Loucy (cell line): ENCODE measurements at regions not wholly inside any gene's neighbourhood (a gene's known extent, or its start where the extent isn't known, plus 50 kb on each side); places are given as distances from the start of the nearest gene placed in this dataset.

Experiments
- H2AFZ ChIP-seq: fragments of 200-600 bp; sonication (generic); 2 replicates; pipeline ENCODE4 v1.6.0; 2016; ENCODE audit warnings: antibody characterized with exemption, mild to moderate bottlenecking, low read length, moderate library complexity
- H3F3A ChIP-seq: fragments of 200-600 bp; 2 replicates; pipeline ENCODE4 v1.6.0; 2016; ENCODE audit warnings: antibody characterized with exemption, low read depth, mild to moderate bottlenecking
- H3K27me3 ChIP-seq: fragments of 200-600 bp; sonication (generic); 2 replicates; pipeline ENCODE4 v1.6.1; 2014; ENCODE audit warnings: low read length, mild to moderate bottlenecking; ENCODE audit not compliant: insufficient read depth, poor library complexity, severe bottlenecking
- H3K36me3 ChIP-seq: fragments of 200-600 bp; sonication (generic); 2 replicates; pipeline ENCODE4 v1.6.1; 2016; ENCODE audit warnings: low read length; ENCODE audit not compliant: insufficient read depth
- H3K4me1 ChIP-seq: fragments of 200-600 bp; sonication (generic); 2 replicates; pipeline ENCODE4 v1.5.1; 2014; ENCODE audit warnings: low read length, mild to moderate bottlenecking; ENCODE audit not compliant: insufficient read depth, poor library complexity, severe bottlenecking
- H3K4me2 ChIP-seq: fragments of 200-600 bp; sonication (generic); 2 replicates; pipeline ENCODE4 v1.6.0; 2014; ENCODE audit warnings: antibody characterized with exemption, low read length, low read depth, mild to moderate bottlenecking; ENCODE audit not compliant: poor library complexity, severe bottlenecking
- H3K4me3 ChIP-seq: fragments of 200-600 bp; sonication (generic); 2 replicates; pipeline ENCODE4 v1.5.1; 2014; ENCODE audit warnings: low read length, mild to moderate bottlenecking, mixed read lengths; ENCODE audit not compliant: poor library complexity, severe bottlenecking
- H3K79me2 ChIP-seq: fragments of 200-600 bp; sonication (generic); 2 replicates; pipeline ENCODE4 v1.6.1; 2014; ENCODE audit warnings: low read length; ENCODE audit not compliant: insufficient read depth
- H3K9ac ChIP-seq: fragments of 200-600 bp; sonication (generic); 2 replicates; pipeline ENCODE4 v1.6.0; 2014; ENCODE audit warnings: mild to moderate bottlenecking, low read depth, low read length, moderate library complexity; ENCODE audit not compliant: poor library complexity, severe bottlenecking
- H3K9me2 ChIP-seq: fragments of 200-600 bp; sonication (generic); replicated peaks from 2 replicates; pipeline ENCODE4 v1.6.1; 2016; ENCODE audit warnings: low read depth, low read length, mixed read lengths
- H3K9me3 ChIP-seq: fragments of 200-600 bp; sonication (generic); 2 replicates; pipeline ENCODE4 v1.6.1; 2014; ENCODE audit warnings: mild to moderate bottlenecking, antibody characterized with exemption, low read length, low read depth; ENCODE audit not compliant: insufficient read depth
- H4K20me1 ChIP-seq: fragments of 200-600 bp; sonication (generic); 2 replicates; pipeline ENCODE4 v1.6.0; 2014; ENCODE audit warnings: antibody characterized with exemption, low read length, mild to moderate bottlenecking; ENCODE audit not compliant: insufficient read depth, poor library complexity, severe bottlenecking
- EZH2phosphoT487 ChIP-seq: fragments of 200-600 bp; IDR thresholded peaks from 2 replicates; pipeline ENCODE4 v1.6.1; 2018; ENCODE audit warnings: antibody characterized with exemption, mild to moderate bottlenecking, moderate library complexity, borderline replicate concordance
- TF ChIP-seq, protein P1 (sequence below): fragments of 200-600 bp; sonication (generic); conservative IDR thresholded peaks from 2 replicates; pipeline ENCODE4 v1.5.1; 2014; ENCODE audit warnings: mild to moderate bottlenecking, antibody characterized with exemption, low read length

DNA sequence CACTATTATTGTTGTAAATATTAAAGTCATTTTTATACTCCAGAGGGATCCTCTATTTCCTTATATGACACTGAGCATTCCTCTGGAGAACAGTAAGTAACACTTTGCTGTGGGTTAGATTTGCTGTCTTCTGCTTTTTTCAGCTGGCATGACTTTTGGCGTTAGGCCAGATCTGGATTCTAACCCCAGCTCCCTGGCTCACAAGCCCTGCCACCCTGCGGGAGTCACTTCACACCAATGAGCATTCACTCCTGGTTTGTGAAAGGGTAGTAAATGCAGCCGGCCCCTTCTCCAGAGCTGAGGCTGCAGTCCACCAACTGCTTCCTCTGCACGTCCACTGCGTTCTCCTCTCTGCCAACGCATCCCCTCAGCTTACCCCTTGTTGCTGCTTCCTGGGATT, 373.8 kb upstream of the RAB6C start:
- no peaks in the 10 kb centered on the region for H4K20me1 ChIP-seq
- no peak overlapping the region for H3K4me3 ChIP-seq
- H3K4me2 ChIP-seq: no peak overlapping the region
- H3K4me1 ChIP-seq: no peaks in the 10 kb centered on the region
- TF ChIP-seq, protein P1, sequence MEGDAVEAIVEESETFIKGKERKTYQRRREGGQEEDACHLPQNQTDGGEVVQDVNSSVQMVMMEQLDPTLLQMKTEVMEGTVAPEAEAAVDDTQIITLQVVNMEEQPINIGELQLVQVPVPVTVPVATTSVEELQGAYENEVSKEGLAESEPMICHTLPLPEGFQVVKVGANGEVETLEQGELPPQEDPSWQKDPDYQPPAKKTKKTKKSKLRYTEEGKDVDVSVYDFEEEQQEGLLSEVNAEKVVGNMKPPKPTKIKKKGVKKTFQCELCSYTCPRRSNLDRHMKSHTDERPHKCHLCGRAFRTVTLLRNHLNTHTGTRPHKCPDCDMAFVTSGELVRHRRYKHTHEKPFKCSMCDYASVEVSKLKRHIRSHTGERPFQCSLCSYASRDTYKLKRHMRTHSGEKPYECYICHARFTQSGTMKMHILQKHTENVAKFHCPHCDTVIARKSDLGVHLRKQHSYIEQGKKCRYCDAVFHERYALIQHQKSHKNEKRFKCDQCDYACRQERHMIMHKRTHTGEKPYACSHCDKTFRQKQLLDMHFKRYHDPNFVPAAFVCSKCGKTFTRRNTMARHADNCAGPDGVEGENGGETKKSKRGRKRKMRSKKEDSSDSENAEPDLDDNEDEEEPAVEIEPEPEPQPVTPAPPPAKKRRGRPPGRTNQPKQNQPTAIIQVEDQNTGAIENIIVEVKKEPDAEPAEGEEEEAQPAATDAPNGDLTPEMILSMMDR: no peak
- TF ChIP-seq EZH2phosphoT487: no peak
- H2AFZ ChIP-seq: no peak overlapping the region
- H3K36me3 ChIP-seq: no peaks in the 10 kb centered on the region
- no peaks in the 10 kb centered on the region for H3K9me2 ChIP-seq
- no peaks in the 10 kb centered on the region for H3F3A ChIP-seq
- no peak overlapping the region for H3K9ac ChIP-seq
- no peaks in the 10 kb centered on the region for H3K27me3 ChIP-seq
- no peaks in the 10 kb centered on the region for H3K9me3 ChIP-seq
- no peaks in the 10 kb centered on the region for H3K79me2 ChIP-seq

DNA sequence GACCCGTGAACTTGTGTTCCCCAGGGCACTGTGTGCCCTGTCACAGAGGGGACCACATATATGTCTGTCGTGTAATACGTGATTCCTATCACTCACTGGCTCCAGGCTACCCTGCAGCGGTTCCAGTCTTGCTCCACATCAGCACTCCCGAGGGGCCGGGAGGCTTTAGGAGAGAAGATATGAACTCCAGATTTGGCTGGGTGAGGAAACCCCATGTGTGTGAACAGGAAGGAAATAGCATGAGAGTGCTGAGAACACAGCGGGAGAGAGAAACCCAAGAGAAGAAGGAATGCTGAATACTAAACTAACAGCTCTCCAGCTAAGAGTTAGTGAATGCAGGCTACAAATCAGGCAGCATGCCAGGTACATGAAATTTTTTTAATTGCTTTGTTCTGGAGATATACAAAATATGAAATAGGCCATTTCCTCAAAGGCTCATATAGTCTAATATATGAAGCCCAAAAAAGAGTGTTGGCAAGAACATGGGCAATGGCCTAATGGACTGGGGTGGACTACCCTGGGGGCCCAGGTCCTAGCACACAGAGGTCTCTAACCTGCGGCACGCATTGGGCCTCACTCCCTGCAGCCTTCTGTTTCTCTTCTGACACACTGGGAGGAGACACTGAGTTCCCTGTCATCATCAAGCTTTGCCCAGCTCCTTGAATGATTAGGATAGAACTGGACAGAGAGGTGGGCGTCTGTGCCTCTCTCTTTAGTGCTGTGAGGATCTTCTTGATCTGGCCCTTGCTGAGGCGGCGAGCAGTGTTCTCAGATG, 372.8 kb upstream of the RAB6C start:
- Histone ChIP-seq H3K4me3 (no peak overlapping the region), H3K4me1 (no peaks in the 10 kb centered on the region), H3K4me2 (no peak overlapping the region), H3K36me3 (no peaks in the 10 kb centered on the region), H3K9ac (no peak overlapping the region), H2AFZ (no peak overlapping the region), H3K9me3 (no peaks in the 10 kb centered on the region), H3K27me3 (no peaks in the 10 kb centered on the region), H4K20me1 (no peaks in the 10 kb centered on the region), H3K9me2 (no peaks in the 10 kb centered on the region), H3F3A (no peaks in the 10 kb centered on the region), H3K79me2 (no peaks in the 10 kb centered on the region)
- TF ChIP-seq, protein P1: no peak
- no peak for TF ChIP-seq EZH2phosphoT487

DNA sequence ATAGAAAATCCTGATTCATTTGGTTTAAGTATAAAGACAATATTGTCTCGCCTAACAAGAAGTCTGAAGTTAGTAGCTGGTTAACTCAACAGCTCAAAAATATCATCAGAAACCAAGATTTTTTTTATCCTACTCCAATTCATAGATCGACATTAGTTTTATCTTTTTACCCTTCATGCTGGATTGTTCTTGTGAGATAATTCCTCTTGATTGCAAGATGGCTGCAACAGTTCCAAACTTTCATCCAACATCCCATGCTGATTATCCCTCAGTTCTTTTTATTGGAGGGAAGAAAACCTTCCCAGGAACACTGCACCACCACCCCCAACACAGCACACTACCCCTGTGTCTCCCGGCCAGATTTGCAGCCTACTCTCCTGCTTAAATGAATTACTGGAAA, 370.2 kb upstream of the RAB6C start:
- no peaks in the 10 kb centered on the region for H3K79me2 ChIP-seq
- no peak overlapping the region for H3K4me2 ChIP-seq
- no peaks in the 10 kb centered on the region for H3K27me3 ChIP-seq
- no peaks in the 10 kb centered on the region for H3K9me2 ChIP-seq
- no peak overlapping the region for H3K9ac ChIP-seq
- H3K9me3 ChIP-seq: no peaks in the 10 kb centered on the region
- H3F3A ChIP-seq: no peaks in the 10 kb centered on the region
- TF ChIP-seq, protein P1: no peak
- TF ChIP-seq EZH2phosphoT487: no peak
- H2AFZ ChIP-seq: no peak overlapping the region
- no peaks in the 10 kb centered on the region for H3K36me3 ChIP-seq
- H4K20me1 ChIP-seq: no peaks in the 10 kb centered on the region
- H3K4me3 ChIP-seq: no peak overlapping the region
- H3K4me1 ChIP-seq: peaks cover under 1% of the 10 kb centered on the region
